Astrocyte (in vitro differentiated cells and primary cell): ENCODE measurements at regions not wholly inside any gene's neighbourhood (a gene's known extent, or its start where the extent isn't known, plus 50 kb on each side); places are given as distances from the start of the nearest gene placed in this dataset.

Experiments
- CTCF ChIP-seq: IDR thresholded peaks from 2 replicates; pipeline ENCODE4 v1.5.1; 2011; ENCODE audit warnings: low read depth, mild to moderate bottlenecking, inconsistent platforms, low read length, moderate library complexity; ENCODE audit not compliant: insufficient read depth
- EZH2 ChIP-seq: IDR thresholded peaks from 2 replicates; pipeline ENCODE4 v1.6.1; 2012; ENCODE audit warnings: mild to moderate bottlenecking, low read length, inconsistent platforms; ENCODE audit not compliant: insufficient read depth

GRCh38 chr20:52518735-52519134 is 327.2 kb upstream of the ZFP64 start:
- TF ChIP-seq CTCF (no peak), EZH2 (no peak)
